Spleen (tissue), 7 donors: ENCODE measurements at regions not wholly inside any gene's neighbourhood (a gene's known extent, or its start where the extent isn't known, plus 50 kb on each side); places are given as distances from the start of the nearest gene placed in this dataset.

Experiments
- POLR2A ChIP-seq, 3 donors: fragments of 450-650 bp; IDR thresholded peaks; one replicate each; pipeline ENCODE4 v1.5.1; 2017; ENCODE audit warnings: antibody characterized with exemption in 3 of 3, mild to moderate bottlenecking in 1 of 3
- POLR2AphosphoS5 ChIP-seq, 3 donors: sonication (generic); formaldehyde crosslinking; IDR thresholded peaks; one replicate each; pipeline ENCODE4 v1.5.1; 2017; ENCODE audit warnings: antibody characterized with exemption in 3 of 3
- TF ChIP-seq, protein P1 (sequence below), 11 experiments: fragments of 200-600 bp in 7 of 11; fragments of 450-650 bp in 4 of 11; sonication (generic) in 4 of 11; IDR thresholded peaks in 8 of 11; conservative IDR thresholded peaks in 3 of 11; 1 replicate in 7 of 11; 2 replicates in 4 of 11; pipeline versions ENCODE4 v1.4.0 to v1.8.0; 2016 to 2021; ENCODE audit warnings: antibody characterized with exemption in 11 of 11, inconsistent platforms in 4 of 11, mild to moderate bottlenecking in 1 of 11
- donor health status: DM: no; HTN: no; CAD: no; lungs with moderate emphysema.
- donor health status: DM: no; HTN: no; CAD: no.
- donor health status: DM: no; HTN: no; CAD: no.

DNA sequence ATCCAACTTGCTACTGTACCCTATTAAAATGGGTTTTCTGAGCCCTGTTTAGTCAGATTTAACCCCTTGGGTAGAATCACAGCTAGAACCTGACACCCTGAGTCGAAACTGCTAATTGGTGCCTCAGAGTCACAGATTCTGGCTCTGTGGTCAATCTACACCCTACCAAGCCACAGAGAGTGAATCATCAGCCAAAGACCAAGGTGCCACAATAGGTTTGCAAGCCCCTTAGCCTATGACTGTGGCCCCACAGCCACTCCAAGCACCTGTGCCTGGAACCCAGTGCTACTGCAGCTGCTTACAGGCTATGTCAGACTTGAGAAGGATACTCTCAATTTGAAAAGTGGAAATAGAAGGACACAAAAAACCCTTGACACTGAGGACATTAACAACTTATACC, 202.8 kb upstream of the KCND2 start:
- TF ChIP-seq, protein P1, sequence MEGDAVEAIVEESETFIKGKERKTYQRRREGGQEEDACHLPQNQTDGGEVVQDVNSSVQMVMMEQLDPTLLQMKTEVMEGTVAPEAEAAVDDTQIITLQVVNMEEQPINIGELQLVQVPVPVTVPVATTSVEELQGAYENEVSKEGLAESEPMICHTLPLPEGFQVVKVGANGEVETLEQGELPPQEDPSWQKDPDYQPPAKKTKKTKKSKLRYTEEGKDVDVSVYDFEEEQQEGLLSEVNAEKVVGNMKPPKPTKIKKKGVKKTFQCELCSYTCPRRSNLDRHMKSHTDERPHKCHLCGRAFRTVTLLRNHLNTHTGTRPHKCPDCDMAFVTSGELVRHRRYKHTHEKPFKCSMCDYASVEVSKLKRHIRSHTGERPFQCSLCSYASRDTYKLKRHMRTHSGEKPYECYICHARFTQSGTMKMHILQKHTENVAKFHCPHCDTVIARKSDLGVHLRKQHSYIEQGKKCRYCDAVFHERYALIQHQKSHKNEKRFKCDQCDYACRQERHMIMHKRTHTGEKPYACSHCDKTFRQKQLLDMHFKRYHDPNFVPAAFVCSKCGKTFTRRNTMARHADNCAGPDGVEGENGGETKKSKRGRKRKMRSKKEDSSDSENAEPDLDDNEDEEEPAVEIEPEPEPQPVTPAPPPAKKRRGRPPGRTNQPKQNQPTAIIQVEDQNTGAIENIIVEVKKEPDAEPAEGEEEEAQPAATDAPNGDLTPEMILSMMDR (IDR thresholded peaks at IDR 0.05 in 8 of 11, conservative IDR thresholded peaks at IDR 0.05 in 3 of 11): no peak
- TF ChIP-seq POLR2AphosphoS5 (IDR thresholded peaks at IDR 0.05): no peak
- TF ChIP-seq POLR2A (IDR thresholded peaks at IDR 0.05): no peak
